Brain microvascular endothelial cell (primary cell): ENCODE measurements at regions not wholly inside any gene's neighbourhood (a gene's known extent, or its start where the extent isn't known, plus 50 kb on each side); places are given as distances from the start of the nearest gene placed in this dataset.

Experiments used
- DNase-seq: peaks from one replicate; pipeline ENCODE4 v3.0.0-alpha.2; 2020
- H3K27ac ChIP-seq: fragments of 250-450 bp; sonication (Bioruptor Pico); 2 replicates; pipeline ENCODE4 v1.5.1; 2020; ENCODE audit warnings: mild to moderate bottlenecking, moderate library complexity
- H3K27me3 ChIP-seq: fragments of 250-450 bp; sonication (Bioruptor Pico); replicated peaks from 2 replicates; pipeline ENCODE4 v1.5.1; 2020; ENCODE audit warnings: mild to moderate bottlenecking
- H3K36me3 ChIP-seq: fragments of 250-450 bp; sonication (Bioruptor Pico); replicated peaks from 2 replicates; pipeline ENCODE4 v1.5.1; 2020; ENCODE audit warnings: mild to moderate bottlenecking
- H3K4me3 ChIP-seq: 2 replicates; pipeline ENCODE4 v1.5.1; 2011; ENCODE audit warnings: low read depth, mild to moderate bottlenecking, control low read depth, low read length, moderate library complexity
- in situ Hi-C: cut with HindIII; loops from 2 replicates; pipeline ENCODE4 v1.10.0; 2017; ENCODE audit warnings: low sequenced_read_pairs, low pct_ligation_motif_present
- TF ChIP-seq, protein P1 (sequence below): IDR thresholded peaks from 2 replicates; pipeline ENCODE4 v1.5.1; 2011; ENCODE audit warnings: low read depth, mild to moderate bottlenecking, moderate library complexity, low read length, control low read depth, inconsistent platforms; ENCODE audit errors: missing control alignments

DNA sequence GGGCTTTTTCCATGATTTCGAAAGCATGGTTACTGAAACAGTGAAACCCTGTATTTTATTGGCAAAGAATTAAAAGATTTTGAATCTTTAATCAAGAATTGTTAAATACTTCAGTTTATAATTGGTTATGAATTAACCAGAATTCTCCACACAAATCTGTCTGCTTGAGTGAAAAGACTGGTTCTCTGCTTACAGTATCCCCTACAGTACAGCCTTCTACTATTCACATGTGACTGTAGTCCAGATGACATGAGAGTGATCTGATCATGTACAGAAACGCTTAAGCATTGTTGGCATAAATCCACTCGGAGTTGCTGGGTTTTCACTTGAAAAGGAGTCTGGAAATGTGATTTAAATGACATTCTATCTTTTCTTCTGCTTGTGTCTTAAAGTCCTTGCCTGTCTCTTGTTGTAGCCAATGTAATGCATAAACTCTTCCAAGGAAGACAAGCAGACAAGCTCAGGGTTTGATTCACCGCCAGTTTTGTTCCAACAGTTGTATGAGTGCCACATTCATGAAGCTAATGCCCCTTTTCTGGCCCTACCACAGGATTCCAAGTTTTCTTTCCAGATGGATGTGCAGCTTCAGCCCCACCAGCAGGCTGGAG, 222.0 kb upstream of the LRIG3 start:
- no peak overlapping the region for H3K27ac ChIP-seq
- no peak for DNase-seq
- no peaks in the 10 kb centered on the region for H3K36me3 ChIP-seq
- TF ChIP-seq, protein P1, sequence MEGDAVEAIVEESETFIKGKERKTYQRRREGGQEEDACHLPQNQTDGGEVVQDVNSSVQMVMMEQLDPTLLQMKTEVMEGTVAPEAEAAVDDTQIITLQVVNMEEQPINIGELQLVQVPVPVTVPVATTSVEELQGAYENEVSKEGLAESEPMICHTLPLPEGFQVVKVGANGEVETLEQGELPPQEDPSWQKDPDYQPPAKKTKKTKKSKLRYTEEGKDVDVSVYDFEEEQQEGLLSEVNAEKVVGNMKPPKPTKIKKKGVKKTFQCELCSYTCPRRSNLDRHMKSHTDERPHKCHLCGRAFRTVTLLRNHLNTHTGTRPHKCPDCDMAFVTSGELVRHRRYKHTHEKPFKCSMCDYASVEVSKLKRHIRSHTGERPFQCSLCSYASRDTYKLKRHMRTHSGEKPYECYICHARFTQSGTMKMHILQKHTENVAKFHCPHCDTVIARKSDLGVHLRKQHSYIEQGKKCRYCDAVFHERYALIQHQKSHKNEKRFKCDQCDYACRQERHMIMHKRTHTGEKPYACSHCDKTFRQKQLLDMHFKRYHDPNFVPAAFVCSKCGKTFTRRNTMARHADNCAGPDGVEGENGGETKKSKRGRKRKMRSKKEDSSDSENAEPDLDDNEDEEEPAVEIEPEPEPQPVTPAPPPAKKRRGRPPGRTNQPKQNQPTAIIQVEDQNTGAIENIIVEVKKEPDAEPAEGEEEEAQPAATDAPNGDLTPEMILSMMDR, result no peak
- in situ Hi-C loops, result no loop called here
- H3K27me3 ChIP-seq, result no peaks in the 10 kb centered on the region
- H3K4me3 ChIP-seq, result no peak overlapping the region

DNA sequence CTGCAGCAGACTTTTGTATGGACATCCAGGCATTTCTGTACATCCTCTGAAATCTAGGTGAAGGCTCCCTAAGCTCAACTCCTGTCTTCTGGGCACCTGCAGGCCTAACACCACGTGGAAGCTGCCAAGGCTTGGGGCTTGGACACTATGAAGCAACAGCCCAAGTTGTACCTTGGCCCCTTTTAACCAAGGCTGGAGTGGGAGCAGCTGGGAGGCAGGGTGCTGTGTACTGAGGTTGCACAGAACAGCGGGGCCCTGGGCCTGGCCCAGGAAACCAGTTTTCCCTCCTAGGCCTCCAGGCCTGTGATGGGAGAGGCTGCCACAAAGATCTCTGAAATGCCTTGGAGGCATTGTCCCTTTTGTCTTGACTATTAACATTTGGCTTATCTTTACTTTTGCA, 214.4 kb upstream of the LRIG3 start:
- TF ChIP-seq, protein P1, result no peak
- no peaks in the 10 kb centered on the region for H3K36me3 ChIP-seq
- no peak for DNase-seq
- H3K4me3 ChIP-seq, result no peak overlapping the region
- H3K27me3 ChIP-seq, result no peaks in the 10 kb centered on the region
- in situ Hi-C loops, result no loop called here
- no peak overlapping the region for H3K27ac ChIP-seq

DNA sequence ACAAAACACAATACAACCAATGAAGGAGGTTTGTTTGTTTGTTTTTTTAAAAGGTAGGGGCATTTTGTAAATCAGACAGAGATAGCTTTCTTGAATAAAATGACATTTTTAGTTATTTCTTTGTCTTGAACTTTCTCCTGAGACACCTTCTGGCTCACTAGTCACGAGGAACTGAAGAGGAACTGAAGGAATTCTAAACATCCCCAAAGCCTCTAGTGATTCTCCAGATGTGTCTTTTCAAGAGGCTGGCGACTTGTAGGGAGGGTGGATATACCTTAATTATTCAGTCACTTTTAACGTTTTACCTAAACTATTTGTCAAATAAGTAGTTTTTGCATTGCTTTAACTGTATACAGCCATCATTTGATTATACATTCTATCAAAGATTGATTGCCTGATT, 211.2 kb upstream of the LRIG3 start:
- no peaks in the 10 kb centered on the region for H3K36me3 ChIP-seq
- in situ Hi-C loops, result no loop called here
- no peak overlapping the region for H3K4me3 ChIP-seq
- DNase-seq, result no peak
- H3K27ac ChIP-seq, result no peak overlapping the region
- TF ChIP-seq, protein P1, result no peak
- no peaks in the 10 kb centered on the region for H3K27me3 ChIP-seq

DNA sequence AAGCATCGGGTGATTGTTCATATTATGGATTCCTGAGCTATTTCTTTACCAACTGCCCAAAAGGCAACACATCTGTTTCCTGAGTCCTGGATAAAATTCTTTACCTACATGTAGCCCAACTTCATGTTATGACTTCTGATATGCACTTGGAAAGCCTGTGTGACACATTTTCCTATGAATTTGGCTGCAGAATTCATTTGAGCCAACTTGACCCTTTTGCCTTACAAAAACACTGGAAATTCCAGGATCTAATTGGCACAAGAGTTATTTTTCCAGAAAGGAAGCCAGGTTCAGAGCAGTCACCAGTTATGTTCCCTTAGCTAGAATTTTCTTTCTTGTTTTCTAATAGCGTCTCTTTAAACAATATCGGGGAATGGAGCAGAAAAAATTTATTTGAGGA, 202.5 kb upstream of the LRIG3 start:
- TF ChIP-seq, protein P1, result no peak
- in situ Hi-C loops, result no loop called here
- Histone ChIP-seq H3K4me3 (no peak overlapping the region), H3K27me3 (no peaks in the 10 kb centered on the region), H3K27ac (no peak overlapping the region), H3K36me3 (no peaks in the 10 kb centered on the region)
- no peak for DNase-seq

DNA sequence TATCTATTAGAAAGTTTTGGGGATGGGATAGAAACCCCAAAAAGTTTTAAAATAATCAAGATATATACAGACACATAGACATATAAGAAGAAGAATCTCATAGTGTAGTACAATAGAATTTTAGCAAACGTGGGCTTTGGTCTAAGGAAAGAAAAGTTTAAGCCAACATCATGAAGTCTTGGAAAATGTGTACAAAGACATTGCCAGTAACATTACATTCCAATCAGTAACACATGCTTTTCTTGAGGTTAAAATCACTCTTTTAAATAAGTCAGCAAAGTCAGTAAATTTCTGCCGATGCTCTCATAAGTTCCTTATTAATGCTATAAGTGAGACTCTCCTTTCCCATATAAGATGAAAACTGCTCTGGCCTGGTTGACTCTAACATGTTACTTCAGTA, 201.1 kb upstream of the LRIG3 start:
- no peak for DNase-seq
- TF ChIP-seq, protein P1, result no peak
- no peak overlapping the region for H3K27ac ChIP-seq
- no peak overlapping the region for H3K4me3 ChIP-seq
- in situ Hi-C loops, result no loop called here
- no peaks in the 10 kb centered on the region for H3K27me3 ChIP-seq
- no peaks in the 10 kb centered on the region for H3K36me3 ChIP-seq

DNA sequence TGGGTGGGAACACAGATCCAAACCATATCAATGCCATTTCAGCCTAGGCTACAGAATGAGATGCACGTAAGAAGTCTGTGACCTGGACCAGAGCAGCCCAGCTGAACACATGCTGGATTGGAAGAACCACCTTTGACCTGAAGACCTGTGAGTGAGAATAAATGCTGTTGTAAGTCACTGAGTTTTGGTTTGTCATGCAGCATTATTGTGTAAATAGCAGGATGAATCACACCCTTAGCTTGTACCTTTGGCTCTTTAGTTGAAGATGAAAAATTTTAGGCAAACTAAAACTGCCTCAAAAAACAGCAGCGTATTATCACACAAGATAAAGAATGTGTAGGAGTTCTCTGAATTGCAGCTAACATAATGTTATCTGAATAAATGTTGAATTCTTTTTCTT, 199.4 kb upstream of the LRIG3 start:
- no peak overlapping the region for H3K27ac ChIP-seq
- no peak for DNase-seq
- TF ChIP-seq, protein P1, result no peak
- no peaks in the 10 kb centered on the region for H3K36me3 ChIP-seq
- no peaks in the 10 kb centered on the region for H3K27me3 ChIP-seq
- in situ Hi-C loops, result no loop called here
- no peak overlapping the region for H3K4me3 ChIP-seq
